ENCODE measurements at regions not wholly inside any gene's neighbourhood (a gene's known extent, or its start where the extent isn't known, plus 50 kb on each side); places are given as distances from the start of the nearest gene placed in this dataset.
"Not testable (repeated sequence)": the region's sequence is repeated elsewhere in the genome, so short reads cannot be mapped to it uniquely, and the experiment has no call there.

- no peak for FAIRE-seq
Observed at GRCh38 chr9:22855980-22856379, 409.4 kb downstream of the DMRTA1 start.

GRCh38 chr9:22857316-22857715 lies 410.7 kb downstream of the DMRTA1 start:
- no peak for FAIRE-seq

GRCh38 chr9:22863106-22863505 lies 416.5 kb downstream of the DMRTA1 start:
- no peak for FAIRE-seq

- FAIRE-seq = no peak
Observed at GRCh38 chr9:22863736-22864135, 417.1 kb downstream of the DMRTA1 start.

GRCh38 chr9:22893196-22893843 lies 446.7 kb downstream of the DMRTA1 start:
- FAIRE-seq = no peak

GRCh38 chr9:22898591-22898990 lies 452.0 kb downstream of the DMRTA1 start:
- no peak for FAIRE-seq

GRCh38 chr9:22911632-22912031 lies 465.0 kb downstream of the DMRTA1 start:
- FAIRE-seq = no peak

- FAIRE-seq = no peak
Observed at GRCh38 chr9:22913026-22913425, 466.4 kb downstream of the DMRTA1 start.

GRCh38 chr9:22913518-22913917 lies 466.9 kb downstream of the DMRTA1 start:
- no peak for FAIRE-seq

- no peak for FAIRE-seq
Observed at GRCh38 chr9:22916148-22916547, 469.5 kb downstream of the DMRTA1 start.

- FAIRE-seq = no peak
Observed at GRCh38 chr9:22919423-22919822, 472.8 kb downstream of the DMRTA1 start.

GRCh38 chr9:22921742-22922141 lies 475.1 kb downstream of the DMRTA1 start:
- FAIRE-seq = no peak

GRCh38 chr9:22922222-22922621 lies 475.6 kb downstream of the DMRTA1 start:
- no peak for FAIRE-seq

- no peak for FAIRE-seq
Observed at GRCh38 chr9:22954550-22954949, 507.9 kb downstream of the DMRTA1 start.

- no peak for FAIRE-seq
Observed at GRCh38 chr9:22954964-22955363, 508.3 kb downstream of the DMRTA1 start.

GRCh38 chr9:22969350-22969979 lies 522.8 kb downstream of the DMRTA1 start:
- no peak for FAIRE-seq

GRCh38 chr9:22970434-22970975 lies 523.9 kb downstream of the DMRTA1 start:
- no peak for FAIRE-seq

GRCh38 chr9:22975951-22976350 lies 529.3 kb downstream of the DMRTA1 start:
- FAIRE-seq = no peak

- no peak for FAIRE-seq
Observed at GRCh38 chr9:22976454-22976853, 529.8 kb downstream of the DMRTA1 start.

GRCh38 chr9:22980429-22980828 lies 533.8 kb downstream of the DMRTA1 start:
- FAIRE-seq = not testable (repeated sequence)

- FAIRE-seq = no peak
Observed at GRCh38 chr9:22986556-22986955, 539.9 kb downstream of the DMRTA1 start.

- FAIRE-seq = no peak
Observed at GRCh38 chr9:22990349-22990748, 543.7 kb downstream of the DMRTA1 start.

GRCh38 chr9:22992780-22993179 lies 546.2 kb downstream of the DMRTA1 start:
- no peak for FAIRE-seq

- FAIRE-seq = no peak
Observed at GRCh38 chr9:22997923-22998322, 551.3 kb downstream of the DMRTA1 start.

- no peak for FAIRE-seq
Observed at GRCh38 chr9:23005156-23005555, 558.5 kb downstream of the DMRTA1 start.

All from TTC549 (cell line).